Left lung (tissue), 4 donors: ENCODE measurements at regions not wholly inside any gene's neighbourhood (a gene's known extent, or its start where the extent isn't known, plus 50 kb on each side); places are given as distances from the start of the nearest gene placed in this dataset.

Experiments used
- ATAC-seq: fragments of 200-7000 bp; cut with Tn5 transposase; one replicate; pipeline ENCODE4 v1.9.1; 2020; ENCODE audit warnings: moderate library complexity
- DNase-seq, 4 donors: peaks; one replicate each; pipeline ENCODE4 v3.0.0-alpha.2; 2013 to 2020
- H3K27ac ChIP-seq, 2 donors: fragments of 200-600 bp; sonication (generic) in 1 of 2; one replicate each; pipeline versions ENCODE4 v1.5.0 to v1.8.0; 2020 to 2021
- H3K27me3 ChIP-seq, 2 donors: fragments of 200-600 bp; sonication (generic) in 1 of 2; one replicate each; pipeline versions ENCODE4 v1.5.0 to v1.8.0; 2020 to 2021
- H3K36me3 ChIP-seq, 2 donors: fragments of 200-600 bp; sonication (generic) in 1 of 2; one replicate each; pipeline versions ENCODE4 v1.5.0 to v1.8.0; 2020 to 2021
- H3K4me1 ChIP-seq, 2 donors: fragments of 200-600 bp; one replicate each; pipeline ENCODE4 v1.8.0; 2021
- H3K4me3 ChIP-seq, 2 donors: fragments of 200-600 bp; sonication (generic) in 1 of 2; one replicate each; pipeline versions ENCODE4 v1.5.0 to v1.8.0; 2020 to 2021; ENCODE audit warnings: mild to moderate bottlenecking in 1 of 2
- H3K9me3 ChIP-seq, 2 donors: fragments of 200-600 bp; sonication (generic) in 1 of 2; one replicate each; pipeline versions ENCODE4 v1.5.0 to v1.8.0; 2020 to 2021
- intact Hi-C, 2 donors: fragments of 100-400 bp; cut with DNase I; formaldehyde crosslinking; loops; one replicate each; pipeline versions ENCODE4 v1.11.2 to v1.14.2; 2022
- TF ChIP-seq, protein P1 (sequence below), 2 donors: fragments of 200-600 bp; sonication (generic) in 1 of 2; IDR thresholded peaks; one replicate each; pipeline versions ENCODE4 v1.5.0 to v1.8.0; 2021; ENCODE audit warnings: antibody characterized with exemption in 2 of 2
- donor health status: DM: no; HTN: yes; CAD: no.
- donor health status: DM: no; HTN: no; CAD: no.

DNA sequence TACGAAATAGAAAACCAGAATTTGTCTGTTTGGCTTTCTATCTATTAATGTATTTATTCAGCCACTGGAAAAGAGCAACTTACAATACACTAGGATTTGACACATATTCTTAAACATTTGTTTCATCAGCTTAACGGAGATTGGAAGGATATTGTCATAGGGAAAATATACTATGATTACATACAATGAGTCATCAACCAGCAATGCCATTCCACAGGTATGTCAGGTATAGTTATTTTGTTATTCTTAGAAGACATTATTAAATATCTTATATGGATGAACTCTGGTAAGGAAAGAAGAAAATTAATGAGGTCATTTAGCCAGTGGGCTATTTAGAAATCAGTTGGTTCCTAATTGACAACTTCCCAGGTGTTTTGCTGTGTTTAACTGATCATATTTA lies 926.6 kb downstream of the STIM2 start:
- no peaks in the 10 kb centered on the region for H3K4me1 ChIP-seq
- H3K27me3 ChIP-seq = no peaks in the 10 kb centered on the region
- TF ChIP-seq, protein P1, sequence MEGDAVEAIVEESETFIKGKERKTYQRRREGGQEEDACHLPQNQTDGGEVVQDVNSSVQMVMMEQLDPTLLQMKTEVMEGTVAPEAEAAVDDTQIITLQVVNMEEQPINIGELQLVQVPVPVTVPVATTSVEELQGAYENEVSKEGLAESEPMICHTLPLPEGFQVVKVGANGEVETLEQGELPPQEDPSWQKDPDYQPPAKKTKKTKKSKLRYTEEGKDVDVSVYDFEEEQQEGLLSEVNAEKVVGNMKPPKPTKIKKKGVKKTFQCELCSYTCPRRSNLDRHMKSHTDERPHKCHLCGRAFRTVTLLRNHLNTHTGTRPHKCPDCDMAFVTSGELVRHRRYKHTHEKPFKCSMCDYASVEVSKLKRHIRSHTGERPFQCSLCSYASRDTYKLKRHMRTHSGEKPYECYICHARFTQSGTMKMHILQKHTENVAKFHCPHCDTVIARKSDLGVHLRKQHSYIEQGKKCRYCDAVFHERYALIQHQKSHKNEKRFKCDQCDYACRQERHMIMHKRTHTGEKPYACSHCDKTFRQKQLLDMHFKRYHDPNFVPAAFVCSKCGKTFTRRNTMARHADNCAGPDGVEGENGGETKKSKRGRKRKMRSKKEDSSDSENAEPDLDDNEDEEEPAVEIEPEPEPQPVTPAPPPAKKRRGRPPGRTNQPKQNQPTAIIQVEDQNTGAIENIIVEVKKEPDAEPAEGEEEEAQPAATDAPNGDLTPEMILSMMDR (IDR thresholded peaks at IDR 0.05) = no peak
- DNase-seq (no peak), ATAC-seq (no peak)
- no peak overlapping the region for H3K4me3 ChIP-seq
- intact Hi-C loops = no loop called here
- H3K36me3 ChIP-seq = no peaks in the 10 kb centered on the region
- no peak overlapping the region for H3K27ac ChIP-seq
- no peaks in the 10 kb centered on the region for H3K9me3 ChIP-seq

- H3K4me3 ChIP-seq = no peak overlapping the region
- no peaks in the 10 kb centered on the region for H3K4me1 ChIP-seq
- peak; percentile 80 for ATAC-seq
- TF ChIP-seq, protein P1 (IDR thresholded peaks at IDR 0.05) = no peak
- intact Hi-C loops = no loop called here
- no peaks in the 10 kb centered on the region for H3K9me3 ChIP-seq
- no peaks in the 10 kb centered on the region for H3K27me3 ChIP-seq
- H3K36me3 ChIP-seq = no peaks in the 10 kb centered on the region
- H3K27ac ChIP-seq = no peak overlapping the region
- no peak for DNase-seq
Observed at GRCh38 chr4:27789773-27790172, 929.1 kb downstream of the STIM2 start.

GRCh38 chr4:27790911-27791310 lies 930.3 kb downstream of the STIM2 start:
- ATAC-seq = no peak

DNA sequence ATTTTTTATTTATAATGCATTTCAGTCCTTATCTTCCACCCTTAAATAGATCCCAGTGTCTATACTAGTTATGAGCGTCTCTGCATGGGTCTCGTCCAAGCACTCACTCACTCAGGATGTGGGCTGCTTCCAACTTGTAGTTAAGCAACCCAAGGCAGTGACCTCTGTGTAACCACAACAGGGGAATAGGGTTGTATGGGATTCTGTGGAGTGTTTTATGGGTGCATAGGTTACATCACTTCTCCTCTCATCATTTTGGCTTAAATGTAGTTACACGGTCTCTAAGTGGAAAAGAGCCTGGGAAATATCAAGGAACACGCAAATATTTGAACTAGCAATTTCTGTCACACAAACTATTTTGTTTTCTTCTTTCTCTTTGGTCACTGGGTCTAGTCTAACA lies 931.0 kb downstream of the STIM2 start:
- Histone ChIP-seq H3K4me1 (no peaks in the 10 kb centered on the region), H3K4me3 (no peak overlapping the region), H3K27me3 (no peaks in the 10 kb centered on the region), H3K36me3 (no peaks in the 10 kb centered on the region), H3K9me3 (no peaks in the 10 kb centered on the region), H3K27ac (no peak overlapping the region)
- TF ChIP-seq, protein P1 (IDR thresholded peaks at IDR 0.05) = no peak
- intact Hi-C loops = no loop called here
- peak; percentile 53 for ATAC-seq
- peak in 2 of 4 donors; percentile 20 to 49 for DNase-seq

More at GRCh38 chr4:27790911-27791310, 930.3 kb downstream of the STIM2 start:
- intact Hi-C loops = no loop called here
- H3K27me3 ChIP-seq = no peaks in the 10 kb centered on the region
- no peak overlapping the region for H3K27ac ChIP-seq
- no peaks in the 10 kb centered on the region for H3K9me3 ChIP-seq
- H3K36me3 ChIP-seq = no peaks in the 10 kb centered on the region
- no peak overlapping the region for H3K4me3 ChIP-seq
- TF ChIP-seq, protein P1 (IDR thresholded peaks at IDR 0.05) = no peak
- no peak for DNase-seq
- H3K4me1 ChIP-seq = no peaks in the 10 kb centered on the region

DNA sequence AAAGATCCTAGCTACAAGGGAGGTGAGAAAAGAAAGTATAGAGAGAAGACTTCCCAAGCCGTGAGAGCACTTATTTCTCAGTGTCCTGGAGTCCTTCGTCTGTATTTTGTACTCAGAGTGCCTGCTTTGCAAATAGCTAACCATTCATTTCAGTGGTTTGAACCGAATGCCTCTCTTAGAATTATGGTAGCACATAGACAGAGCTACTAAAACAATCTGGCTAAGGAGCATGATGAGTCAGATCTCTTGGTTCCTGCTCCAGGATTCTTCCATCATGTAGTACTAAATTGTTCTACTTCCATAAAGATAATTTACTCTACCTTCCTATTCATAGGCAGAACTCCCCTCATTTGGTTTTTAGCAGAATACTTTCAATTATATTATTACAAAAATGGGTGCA lies 946.6 kb downstream of the STIM2 start:
- no peak for ATAC-seq
- intact Hi-C loops = no loop called here
- Histone ChIP-seq H3K9me3 (no peaks in the 10 kb centered on the region), H3K27me3 (no peaks in the 10 kb centered on the region), H3K36me3 (no peaks in the 10 kb centered on the region), H3K27ac (no peak overlapping the region), H3K4me3 (no peak overlapping the region), H3K4me1 (no peaks in the 10 kb centered on the region)
- DNase-seq = no peak
- TF ChIP-seq, protein P1 (IDR thresholded peaks at IDR 0.05) = no peak
